ENCODE measurements at regions not wholly inside any gene's neighbourhood (a gene's known extent, or its start where the extent isn't known, plus 50 kb on each side); places are given as distances from the start of the nearest gene placed in this dataset.

- TF ChIP-seq CTCF (IDR thresholded peaks at IDR 0.05 in 4 of 5, conservative IDR thresholded peaks at IDR 0.05 in 1 of 5) (no peak), POLR2A (IDR thresholded peaks at IDR 0.05) (no peak)
Observed at GRCh38 chrX:77065896-77066295, 381.3 kb upstream of the FGF16 start.
